Activated CD4-positive, alpha-beta T cell treated with anti-CD3 and anti-CD28 coated beads, Interleukin-2, Interleukin-4, amounts not matched to agents 100 ng/mL and 50 ng/mL, durations not matched to agents 16 hours and 8 hours (primary cell): ENCODE measurements at regions not wholly inside any gene's neighbourhood (a gene's known extent, or its start where the extent isn't known, plus 50 kb on each side); places are given as distances from the start of the nearest gene placed in this dataset.

Source experiments
- DNase-seq: peaks from one replicate; pipeline ENCODE4 v3.0.0-alpha.2; 2020; ENCODE audit warnings: low spot score

DNA sequence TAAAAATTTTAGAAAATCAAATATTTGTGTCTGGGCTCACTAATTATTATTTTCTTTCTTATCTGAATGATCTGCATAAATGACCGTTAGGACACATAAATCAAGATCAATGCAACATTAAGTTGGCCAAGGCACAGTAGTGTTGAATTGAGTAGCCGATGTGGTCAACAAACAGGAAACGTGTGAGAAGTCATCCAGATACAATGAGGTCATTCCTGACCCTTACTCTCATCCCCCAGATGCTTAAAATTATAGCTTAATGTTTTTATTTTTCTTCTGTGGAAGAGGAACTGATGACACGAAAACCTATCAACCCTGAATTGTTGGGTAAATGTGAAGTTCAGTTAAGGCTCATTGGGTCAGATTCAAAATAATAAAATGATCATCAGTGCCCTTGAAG lies 222.9 kb downstream of the RFC3 start:
- no peak for DNase-seq

DNA sequence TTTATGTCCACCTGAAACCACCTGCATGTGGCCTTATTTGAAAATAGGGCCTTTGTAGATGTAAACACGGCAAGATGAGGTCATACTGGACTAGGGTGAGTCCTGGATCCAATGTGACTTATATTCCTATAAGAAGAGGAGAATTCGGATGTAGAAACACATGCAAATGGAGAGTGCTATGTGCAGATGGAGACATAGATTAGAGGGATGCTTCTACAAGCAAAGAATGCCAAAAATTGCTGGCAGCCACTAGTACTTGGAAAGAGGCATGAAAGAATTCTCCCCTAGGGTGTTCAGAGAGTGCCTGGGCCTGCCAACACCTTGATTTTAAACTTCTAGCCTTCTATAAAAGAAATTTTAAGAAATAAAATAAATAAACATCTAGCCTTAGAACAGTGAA lies 226.1 kb downstream of the RFC3 start:
- DNase-seq, result no peak

DNA sequence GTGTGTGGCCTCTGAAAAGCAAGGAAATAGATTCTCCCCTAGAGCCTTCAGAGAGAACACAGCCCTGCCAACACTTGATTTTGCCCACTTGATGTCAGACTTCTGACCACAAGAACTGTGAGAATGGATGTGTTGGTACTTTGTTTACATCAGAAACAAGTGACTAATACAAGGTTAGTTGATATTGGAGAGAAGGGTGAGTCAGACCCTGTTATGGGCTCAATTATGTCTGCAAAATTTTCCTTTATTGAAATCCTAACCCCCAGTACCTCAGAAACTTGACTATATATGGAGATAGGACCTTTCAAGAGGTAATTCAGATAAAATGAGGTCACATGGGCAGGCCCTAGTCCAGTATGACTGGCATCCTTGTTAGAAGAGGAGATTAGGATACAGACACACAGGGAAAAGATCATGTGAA lies 226.7 kb downstream of the RFC3 start:
- no peak for DNase-seq

DNA sequence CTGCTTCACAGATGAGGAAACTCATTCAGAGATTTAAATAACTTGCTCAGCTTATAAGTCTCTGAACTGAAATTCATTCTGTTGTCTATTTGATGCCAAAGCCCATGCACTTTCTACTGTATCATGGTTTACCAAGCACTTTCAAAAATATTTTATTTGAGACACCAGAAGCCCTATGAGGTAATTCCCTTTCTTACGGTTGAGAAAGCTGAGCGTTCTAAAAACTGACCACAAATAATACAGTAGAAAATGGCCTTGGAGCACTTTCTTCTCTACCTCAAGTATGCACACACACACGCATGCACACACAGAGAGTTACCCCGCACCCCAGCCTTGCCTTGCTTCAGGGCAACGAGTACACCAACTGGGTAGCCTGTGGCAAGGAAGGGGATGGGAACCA lies 228.5 kb downstream of the RFC3 start:
- no peak for DNase-seq

DNA sequence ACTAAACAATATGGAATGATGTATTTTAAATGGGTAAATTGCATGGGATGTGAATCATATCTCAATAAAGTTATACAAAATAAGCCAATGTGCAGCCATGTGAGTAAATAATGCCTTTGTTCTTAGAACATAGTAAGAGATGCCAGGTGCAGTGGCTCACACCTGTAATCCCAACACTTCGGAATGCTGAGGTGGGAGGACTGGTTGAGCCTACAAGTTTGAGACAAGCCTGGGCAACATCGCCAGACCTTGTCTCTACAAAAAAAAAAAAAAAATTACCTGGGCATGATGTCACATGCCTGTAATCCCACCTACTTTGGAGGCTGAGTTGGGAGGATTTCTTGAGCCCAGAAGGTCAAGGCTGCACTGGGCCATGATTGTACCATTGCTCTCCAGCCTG lies 230.7 kb downstream of the RFC3 start:
- no peak for DNase-seq

DNA sequence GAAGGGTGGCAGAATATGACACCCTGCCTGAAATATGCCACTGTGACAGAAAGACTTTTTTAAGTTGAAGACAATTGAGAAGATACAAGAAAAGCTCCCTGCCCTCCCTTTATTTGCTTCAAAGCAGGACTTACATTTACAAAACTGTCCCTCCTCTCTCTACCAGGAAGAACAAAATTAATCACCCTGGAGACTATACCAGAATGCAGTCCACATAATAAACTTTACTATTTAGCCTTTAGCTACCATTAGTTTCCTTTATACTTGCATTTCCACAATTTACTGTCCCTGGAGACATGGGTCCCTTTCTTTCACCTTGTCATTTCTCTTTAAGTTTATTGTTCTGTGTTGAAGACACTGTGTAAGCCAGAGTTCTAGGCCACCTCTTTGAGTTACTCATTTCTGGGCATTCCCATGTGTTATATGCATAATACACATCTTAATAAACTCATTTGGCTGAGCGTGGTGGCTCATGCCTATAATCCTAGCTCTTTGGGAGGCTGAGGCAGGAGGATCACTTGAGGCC lies 238.8 kb downstream of the RFC3 start:
- DNase-seq, result no peak

DNA sequence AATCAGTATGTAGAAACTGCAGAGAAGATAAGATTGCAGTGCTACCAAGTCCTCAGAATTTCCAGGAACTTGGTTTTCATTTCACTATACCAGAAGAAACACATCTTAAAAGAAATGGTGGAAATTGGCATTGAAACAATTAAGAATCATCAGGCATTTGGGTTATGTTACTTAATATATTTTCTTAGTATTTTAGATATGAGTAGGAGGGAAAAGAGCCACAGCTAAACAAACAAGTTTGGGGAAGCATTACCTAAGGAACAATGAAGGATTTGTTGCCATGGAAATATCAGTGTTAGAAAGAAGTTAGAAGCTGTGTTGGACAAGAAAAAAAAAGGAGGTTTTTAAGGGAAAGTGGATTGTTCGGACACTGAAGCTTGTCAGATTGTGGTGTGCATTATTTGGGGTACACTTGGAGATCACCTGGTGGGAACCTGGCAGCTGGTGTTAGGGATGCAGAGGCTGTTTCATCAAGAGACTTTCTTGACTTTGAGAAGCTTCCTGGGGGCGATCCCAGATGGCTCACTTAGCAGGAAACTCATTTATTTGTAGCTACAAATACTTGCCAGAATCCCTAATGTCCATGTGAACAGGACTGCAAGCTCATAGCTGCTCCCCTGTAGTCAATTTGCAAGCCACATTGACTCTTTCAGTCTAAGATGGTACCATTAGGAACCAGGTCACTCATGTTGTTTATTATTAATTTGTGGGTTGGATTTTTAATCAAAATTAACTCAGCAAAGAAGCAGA lies 246.7 kb downstream of the RFC3 start:
- no peak for DNase-seq

DNA sequence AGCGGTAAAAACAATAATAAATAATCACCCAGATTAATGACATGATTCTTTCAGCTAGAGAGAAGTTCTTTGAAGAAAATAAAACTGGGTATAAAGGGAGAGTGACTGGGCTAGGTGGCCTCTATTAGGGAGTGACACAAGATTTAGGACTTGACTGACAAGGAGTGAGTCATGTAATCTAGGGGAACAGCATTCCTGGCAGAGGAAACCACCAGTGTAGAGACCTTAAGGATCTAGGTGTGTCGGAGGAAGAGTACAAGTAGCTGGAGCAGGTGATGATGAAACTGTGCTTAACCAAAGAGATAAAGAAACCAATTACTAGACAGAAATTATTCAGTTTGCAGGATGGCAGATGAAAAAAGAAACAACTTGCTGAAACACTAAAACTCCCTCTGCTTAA lies 248.0 kb downstream of the RFC3 start:
- DNase-seq, result no peak

DNA sequence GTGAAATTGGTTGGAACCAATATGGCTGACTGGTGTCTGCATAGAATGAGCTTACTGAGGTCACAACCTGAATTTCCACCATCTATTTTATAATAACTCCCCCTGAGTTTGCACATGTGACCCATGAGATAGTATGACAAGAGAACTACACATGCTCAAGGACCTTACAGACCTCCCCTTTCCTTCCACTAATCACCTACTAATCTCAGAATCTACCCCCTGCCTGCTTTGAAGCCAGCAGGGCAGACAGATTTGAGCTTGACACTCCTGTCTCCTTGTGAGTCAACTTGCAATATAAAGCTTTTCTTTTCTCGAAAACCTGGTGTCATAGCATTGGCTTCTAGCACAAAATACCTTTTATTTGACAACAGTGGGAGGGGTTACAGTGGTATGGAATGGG lies 248.4 kb downstream of the RFC3 start:
- DNase-seq, result no peak

DNA sequence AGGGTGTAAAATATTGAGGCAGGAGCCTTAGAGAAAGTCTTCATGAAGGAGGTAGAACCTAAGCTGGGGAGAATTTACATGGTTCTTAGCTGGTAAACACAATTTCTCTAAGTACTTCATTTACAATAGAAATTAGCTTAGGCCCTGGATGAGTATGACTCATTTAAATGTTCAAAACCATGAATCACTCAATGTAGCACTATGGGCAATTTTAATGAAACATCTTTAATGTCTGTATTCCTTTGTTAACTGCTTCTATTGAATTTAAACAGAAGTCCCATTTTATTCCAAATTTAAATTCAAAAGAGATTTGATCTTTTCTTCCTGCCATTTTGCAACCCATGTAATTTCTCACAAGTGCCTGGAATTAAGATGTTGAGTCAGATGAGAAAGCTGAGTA lies 252.1 kb downstream of the RFC3 start:
- DNase-seq, result no peak

DNA sequence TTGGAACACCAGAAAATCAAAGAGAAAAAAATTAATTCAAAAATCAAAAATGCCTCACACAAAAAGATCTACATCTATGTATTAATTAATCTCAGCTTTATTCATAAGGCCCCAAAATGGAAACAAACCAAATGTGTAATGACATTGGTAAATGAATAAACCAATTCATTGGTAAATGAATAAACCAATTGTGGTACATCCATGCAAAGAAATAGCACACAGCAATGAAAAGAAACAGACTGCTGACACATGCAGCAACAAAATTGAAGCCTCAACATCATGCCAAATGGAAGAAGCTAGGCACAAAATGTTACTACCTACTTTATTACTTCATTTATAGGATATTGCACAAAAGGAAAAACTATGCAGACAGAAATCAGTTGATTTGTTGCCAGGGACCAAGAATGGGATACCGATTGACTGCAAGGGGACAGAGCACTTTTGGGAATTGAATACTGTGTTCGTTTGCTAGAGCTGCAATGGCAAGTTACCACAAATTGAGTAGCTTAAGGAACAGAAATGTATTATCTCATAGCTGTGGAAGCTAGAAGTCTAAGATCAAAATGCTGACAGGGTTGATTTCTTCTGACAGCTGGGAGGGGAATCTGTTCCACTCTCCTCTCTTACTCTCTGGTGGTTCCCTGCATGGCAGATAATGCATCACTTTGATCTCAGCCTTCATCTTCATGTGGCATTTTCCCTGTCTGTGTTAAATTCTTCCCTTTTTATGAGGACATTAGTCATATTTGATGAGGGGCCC lies 252.8 kb downstream of the RFC3 start:
- DNase-seq, result no peak

DNA sequence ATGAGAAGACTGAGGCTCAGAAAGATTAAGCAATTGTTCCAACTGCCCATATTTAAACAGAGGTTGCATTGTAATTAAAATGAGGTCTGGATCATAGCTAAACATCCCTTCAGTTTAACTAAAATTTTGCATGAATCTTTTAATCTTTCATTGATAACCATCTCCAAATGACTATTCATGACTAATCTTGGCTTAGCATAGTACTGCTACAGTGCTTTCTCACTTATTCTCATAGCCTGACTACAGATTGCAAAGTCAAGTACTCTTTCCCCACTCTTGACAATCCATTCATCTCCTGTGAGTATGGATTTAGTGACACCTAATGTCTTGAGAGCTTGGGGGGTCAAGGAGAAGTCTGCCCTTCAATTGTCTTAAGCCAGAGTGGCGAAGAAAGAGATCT lies 258.4 kb downstream of the RFC3 start:
- DNase-seq, result no peak

DNA sequence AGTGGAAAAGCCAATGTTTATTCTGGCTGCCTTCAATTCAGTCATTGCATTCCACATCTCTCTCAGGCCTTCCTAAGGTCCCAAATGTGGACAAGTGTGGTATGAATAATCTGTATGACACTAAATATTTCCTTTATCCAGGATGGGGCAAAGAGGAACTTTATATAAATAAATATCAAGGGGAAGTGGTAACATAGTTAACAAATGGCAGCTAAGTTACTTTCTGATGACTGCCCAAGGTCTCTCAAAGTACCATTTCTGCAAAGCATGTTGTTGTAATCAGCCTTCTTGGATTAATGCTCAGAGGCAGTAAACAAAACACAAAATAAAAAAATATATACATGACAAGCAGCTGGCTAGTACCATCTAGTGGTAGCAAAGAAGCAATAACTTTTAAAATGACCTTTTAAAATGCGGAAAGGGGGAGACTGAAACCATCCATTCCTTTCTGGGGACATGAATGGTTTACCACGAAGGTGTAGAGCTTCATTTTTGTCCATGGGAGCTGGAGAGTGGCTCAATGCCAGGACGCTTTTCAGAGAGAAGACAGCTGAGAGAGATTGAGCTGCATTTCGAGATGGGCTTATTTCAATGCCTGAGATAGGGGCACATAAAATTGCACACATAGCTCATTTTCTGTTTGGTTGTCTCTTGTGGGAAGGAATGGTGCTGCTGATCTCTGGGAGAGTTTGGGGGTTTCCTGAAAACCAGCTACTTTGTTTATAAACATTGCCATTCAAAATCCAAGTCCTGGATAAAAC lies 259.2 kb downstream of the RFC3 start:
- DNase-seq, result no peak

DNA sequence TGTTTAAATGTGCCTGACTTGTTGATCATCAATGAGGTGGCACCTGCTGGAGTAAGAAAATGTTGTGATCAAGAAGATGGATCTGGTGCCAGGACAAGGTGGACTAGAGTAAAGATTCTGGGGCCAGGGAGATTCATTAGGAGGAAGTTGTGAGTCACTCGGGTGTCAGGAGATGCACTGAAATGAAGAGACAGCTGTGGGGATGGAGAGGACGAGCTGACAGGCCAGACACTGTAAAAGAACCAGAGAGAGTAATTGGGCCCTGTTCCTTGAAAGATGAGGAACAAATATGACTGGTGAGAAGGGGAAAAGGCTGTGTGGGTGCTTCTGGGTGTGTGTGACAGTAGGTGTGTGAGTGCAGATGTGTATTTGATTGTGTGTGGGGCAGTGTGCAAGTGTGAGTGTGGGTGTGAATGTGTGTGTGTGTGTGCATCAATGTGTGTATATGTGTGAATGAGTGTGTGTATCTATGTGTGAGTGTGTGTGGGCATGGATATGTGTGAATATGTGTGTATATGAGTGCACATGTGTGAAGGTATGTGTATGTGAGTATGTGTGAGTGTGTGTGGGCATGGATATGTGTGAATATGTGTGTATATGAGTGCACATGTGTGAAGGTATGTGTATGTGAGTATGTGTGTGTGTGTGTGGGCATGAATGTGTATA lies 260.5 kb downstream of the RFC3 start:
- DNase-seq, result no peak

DNA sequence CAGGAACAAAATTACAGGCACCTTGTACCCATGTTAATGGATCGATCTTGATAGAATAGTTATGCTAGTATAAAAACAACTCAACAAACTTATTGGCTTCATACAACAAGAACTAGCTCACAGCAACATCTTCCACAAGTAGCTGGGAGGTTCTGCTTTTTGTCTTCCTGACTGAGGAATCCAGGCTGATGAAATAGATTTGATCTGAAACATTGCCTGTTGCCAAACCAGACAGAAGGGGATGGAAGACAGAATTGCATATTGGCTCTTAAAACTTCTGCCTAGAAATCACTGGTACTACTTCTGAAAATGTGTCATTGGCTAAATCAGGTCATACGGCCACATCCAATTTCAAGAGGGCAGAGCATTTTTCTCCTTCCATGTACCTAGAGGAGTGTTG lies 267.3 kb downstream of the RFC3 start:
- no peak for DNase-seq

DNA sequence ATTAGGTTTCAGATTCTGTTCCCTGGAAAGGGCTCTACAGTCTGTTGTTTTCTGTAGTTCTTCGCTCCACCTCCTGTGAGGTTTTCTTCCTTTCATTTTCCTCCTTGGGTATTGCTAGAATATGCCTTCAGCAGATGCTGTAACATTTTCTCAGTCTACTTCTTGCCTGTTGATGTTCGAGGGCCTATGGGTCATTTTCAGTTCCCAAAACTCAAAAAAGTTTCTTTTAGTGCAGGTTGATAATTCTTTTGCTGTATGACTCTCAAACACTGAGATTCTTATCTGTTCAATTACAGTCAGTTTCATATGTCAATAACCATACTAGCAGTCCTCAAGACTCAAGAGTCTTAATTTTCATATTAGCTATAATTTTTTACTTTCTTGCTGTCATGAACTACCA lies 268.3 kb downstream of the RFC3 start:
- DNase-seq, result no peak

DNA sequence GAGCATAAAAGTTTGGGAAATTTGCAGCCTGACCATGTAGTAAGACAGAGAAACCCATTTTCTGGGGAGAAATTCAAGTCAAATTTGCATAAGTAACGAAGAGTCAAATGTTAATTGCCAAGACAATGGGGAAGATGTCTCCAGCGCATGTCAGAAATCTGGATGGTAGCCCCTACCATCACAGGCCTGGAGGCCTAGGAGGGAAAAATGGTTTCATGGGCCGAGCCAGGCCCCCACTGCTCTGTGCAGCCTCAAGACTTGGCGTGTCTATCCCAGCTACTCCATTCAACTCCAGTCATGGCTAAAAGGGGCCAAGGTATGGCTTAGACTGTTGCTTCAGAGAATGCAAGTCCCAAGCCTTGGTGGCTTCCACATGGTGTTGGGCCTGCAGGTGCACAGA lies 269.8 kb downstream of the RFC3 start:
- DNase-seq, result no peak

DNA sequence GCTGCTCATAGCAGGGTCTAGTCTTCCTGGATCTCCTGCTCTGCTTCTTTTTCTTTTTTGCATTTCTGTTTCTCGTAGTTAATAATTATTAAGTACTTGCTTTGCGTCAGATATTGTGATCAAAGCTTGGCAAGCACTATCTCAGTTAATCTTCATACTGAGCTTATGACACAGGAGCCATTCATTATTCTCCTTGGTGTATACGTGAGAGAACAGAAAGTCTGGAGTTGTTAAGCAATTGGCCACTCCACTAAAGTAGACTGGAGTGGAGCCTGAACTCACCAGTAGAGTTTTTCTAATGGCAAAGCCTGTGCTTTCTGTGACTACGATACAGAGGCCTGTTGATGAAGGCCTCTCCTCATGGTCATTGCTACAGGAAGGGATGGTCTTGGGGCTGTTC lies 285.9 kb downstream of the RFC3 start:
- DNase-seq, result no peak

DNA sequence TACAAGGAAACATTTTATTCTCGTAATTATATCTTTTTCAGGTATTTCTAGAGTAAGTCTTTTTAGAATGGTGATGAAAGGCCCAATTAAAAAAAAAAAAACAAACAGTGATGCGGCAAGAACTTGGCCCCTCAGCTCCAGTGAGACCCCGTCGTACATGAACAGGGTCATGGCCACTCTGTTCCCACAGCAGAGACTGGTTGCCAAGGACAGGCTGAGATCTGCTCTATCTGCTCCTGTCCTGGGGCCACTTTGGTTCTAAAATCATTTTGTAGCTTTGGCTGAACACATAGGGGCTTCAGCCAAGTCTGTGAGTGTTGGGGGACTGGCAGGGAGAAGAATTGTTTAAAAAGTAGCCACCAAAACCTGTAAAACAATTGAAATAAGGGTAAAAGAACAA lies 286.9 kb downstream of the RFC3 start:
- no peak for DNase-seq

DNA sequence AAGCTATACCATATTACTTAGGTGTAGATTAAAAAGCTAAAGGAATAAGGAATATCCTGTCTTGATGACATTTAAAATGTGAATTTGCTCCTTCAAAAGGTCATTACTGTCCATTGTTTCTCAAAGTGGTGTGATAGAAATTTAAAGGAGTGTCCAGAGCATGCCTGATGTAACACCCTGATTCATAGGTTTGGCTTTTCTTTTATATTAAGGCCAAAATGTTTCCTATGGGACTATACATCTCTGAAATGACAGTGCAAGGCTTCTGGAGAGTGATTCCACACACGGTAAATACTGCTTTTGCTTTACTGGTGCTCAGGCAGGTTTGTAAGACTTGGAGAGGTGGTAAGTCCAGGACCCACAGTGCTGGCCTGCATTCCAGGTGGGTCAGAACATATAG lies 289.9 kb downstream of the RFC3 start:
- DNase-seq, result no peak

DNA sequence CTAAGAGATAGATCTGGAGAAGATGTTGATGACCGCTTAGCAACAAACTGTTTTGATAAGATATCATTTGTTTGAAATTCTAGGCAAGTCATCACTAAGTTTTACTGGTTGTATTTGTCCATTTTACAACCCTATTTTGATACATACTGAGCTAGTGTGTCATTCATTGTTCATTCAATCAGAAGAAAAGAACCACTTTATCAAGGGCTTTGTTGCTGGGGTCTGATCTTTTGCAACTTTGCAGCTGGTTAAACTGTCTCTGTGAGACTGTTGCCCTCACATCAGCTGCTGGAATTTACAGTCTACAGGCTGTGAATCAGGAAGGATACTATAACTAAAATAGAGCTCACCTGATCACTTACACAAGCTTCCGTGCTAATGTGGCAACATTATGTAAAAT lies 290.5 kb downstream of the RFC3 start:
- DNase-seq, result no peak

DNA sequence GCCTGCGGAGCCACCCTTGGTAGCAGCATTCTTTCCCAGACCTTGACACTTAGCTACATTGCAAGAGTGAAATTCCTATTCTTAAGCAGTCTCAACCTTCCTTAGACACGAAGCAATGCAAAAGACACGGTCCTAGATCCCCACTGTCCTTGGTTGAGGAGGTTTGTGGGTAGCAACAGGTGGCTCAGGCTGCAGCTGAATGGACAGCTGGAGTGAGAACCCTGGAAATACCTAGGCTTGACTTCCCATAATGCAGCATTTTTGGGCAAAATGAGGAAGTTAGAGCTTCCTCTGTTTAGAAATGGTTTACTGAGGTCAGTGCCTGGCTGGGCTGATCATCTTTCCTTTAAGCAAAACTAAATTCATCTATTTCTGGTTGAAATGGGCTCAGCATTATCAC lies 296.6 kb downstream of the RFC3 start:
- no peak for DNase-seq
